Mammary epithelial cell (primary cell): ENCODE measurements at regions not wholly inside any gene's neighbourhood (a gene's known extent, or its start where the extent isn't known, plus 50 kb on each side); places are given as distances from the start of the nearest gene placed in this dataset.

Experiments
- CTCF ChIP-seq, 2 donors: IDR thresholded peaks in 1 of 2; conservative IDR thresholded peaks in 1 of 2; 2 replicates each; pipeline ENCODE4 v1.5.1; 2011 to 2012; ENCODE audit warnings: inconsistent platforms in 2 of 2, low read length in 2 of 2, mild to moderate bottlenecking in 2 of 2, control low read depth in 1 of 2, low read depth in 1 of 2; ENCODE audit not compliant: insufficient read depth in 1 of 2; ENCODE audit errors: extremely low read depth in 1 of 2
- EZH2 ChIP-seq: IDR thresholded peaks from 2 replicates; pipeline ENCODE4 v1.6.1; 2012; ENCODE audit warnings: low read length, inconsistent platforms, borderline replicate concordance

GRCh38 chr4:131613824-131614216 lies 1535.3 kb upstream of the PCDH10 start:
- no peak for TF ChIP-seq CTCF (conservative IDR thresholded peaks at IDR 0.05 in 1 of 2, IDR thresholded peaks at IDR 0.05 in 1 of 2; ENCODE audit: extremely low read depth in 1 of 2, insufficient read depth in 1 of 2, low read depth in 1 of 2, low read length in 2 of 2)
- TF ChIP-seq EZH2, result no peak
